Mesenchymal stem cell (in vitro differentiated cells and primary cell): ENCODE measurements at regions not wholly inside any gene's neighbourhood (a gene's known extent, or its start where the extent isn't known, plus 50 kb on each side); places are given as distances from the start of the nearest gene placed in this dataset.
"Not testable (repeated sequence)": the region's sequence is repeated elsewhere in the genome, so short reads cannot be mapped to it uniquely, and the experiment has no call there.

Experiments used
- DNase-seq: peaks from one replicate; pipeline ENCODE4 v3.0.0-alpha.2; 2013
- H2AFZ ChIP-seq: one replicate; pipeline ENCODE4 v1.6.1; 2013; ENCODE audit warnings: low read depth, mild to moderate bottlenecking, control low read depth, inconsistent platforms, low read length, moderate library complexity
- H2AK5ac ChIP-seq: 2 replicates; pipeline ENCODE4 v1.6.1; 2013; ENCODE audit warnings: low read length, moderate library complexity, mild to moderate bottlenecking, inconsistent platforms; ENCODE audit not compliant: severe bottlenecking
- H2BK120ac ChIP-seq: one replicate; pipeline ENCODE4 v1.6.1; 2013; ENCODE audit warnings: low read depth, mild to moderate bottlenecking, inconsistent platforms, low read length, moderate library complexity
- H2BK12ac ChIP-seq, 2 experiments: one replicate each; pipeline ENCODE4 v1.6.1; 2013; ENCODE audit warnings: inconsistent platforms in 2 of 2, low read length in 2 of 2, mild to moderate bottlenecking in 2 of 2, moderate library complexity in 2 of 2, control low read depth in 1 of 2
- H2BK15ac ChIP-seq: one replicate; pipeline ENCODE4 v1.6.1; 2013; ENCODE audit warnings: mild to moderate bottlenecking, low read depth, inconsistent platforms; ENCODE audit not compliant: poor library complexity, severe bottlenecking
- H2BK5ac ChIP-seq: 2 replicates; pipeline ENCODE4 v1.6.1; 2013; ENCODE audit warnings: low read depth, mild to moderate bottlenecking, low read length, control low read depth, inconsistent platforms; ENCODE audit not compliant: poor library complexity, severe bottlenecking
- H3K14ac ChIP-seq, 2 experiments: one replicate each; pipeline ENCODE4 v1.6.1; 2013; ENCODE audit warnings: inconsistent platforms in 2 of 2, low read length in 2 of 2, control low read depth in 1 of 2, mild to moderate bottlenecking in 1 of 2, moderate library complexity in 1 of 2
- H3K18ac ChIP-seq, 2 experiments: one replicate each; pipeline ENCODE4 v1.6.1; 2013; ENCODE audit warnings: inconsistent platforms in 2 of 2, low read length in 2 of 2, control low read depth in 1 of 2, low read depth in 1 of 2, mild to moderate bottlenecking in 1 of 2
- H3K23ac ChIP-seq, 2 experiments: one replicate each; pipeline ENCODE4 v1.6.1; 2013; ENCODE audit warnings: inconsistent platforms in 2 of 2, low read length in 2 of 2, mild to moderate bottlenecking in 2 of 2, moderate library complexity in 2 of 2, control low read depth in 1 of 2
- H3K27ac ChIP-seq: 2 replicates; pipeline ENCODE4 v1.5.1; 2013; ENCODE audit warnings: mild to moderate bottlenecking, moderate library complexity, low read length, control low read depth, inconsistent platforms; ENCODE audit not compliant: poor library complexity, severe bottlenecking
- H3K27me3 ChIP-seq, 2 experiments: 2 replicates each; pipeline versions ENCODE4 v1.6.1 to v1.7.0; 2013; ENCODE audit warnings: low read length in 2 of 2, mild to moderate bottlenecking in 2 of 2, moderate library complexity in 2 of 2, control low read depth in 1 of 2, inconsistent platforms in 1 of 2; ENCODE audit not compliant: control insufficient read depth in 1 of 2, insufficient read depth in 1 of 2
- H3K36me3 ChIP-seq, 2 experiments: 2 replicates each; pipeline versions ENCODE4 v1.6.1 to v1.7.0; 2013; ENCODE audit warnings: low read length in 2 of 2, control low read depth in 1 of 2, inconsistent platforms in 1 of 2, low read depth in 1 of 2, mild to moderate bottlenecking in 1 of 2; ENCODE audit not compliant: insufficient read depth in 2 of 2, control insufficient read depth in 1 of 2
- H3K4ac ChIP-seq, 2 experiments: one replicate each; pipeline ENCODE4 v1.6.1; 2013; ENCODE audit warnings: inconsistent platforms in 2 of 2, low read length in 2 of 2, mild to moderate bottlenecking in 2 of 2, moderate library complexity in 2 of 2, control low read depth in 1 of 2, low read depth in 1 of 2
- H3K4me1 ChIP-seq: 2 replicates; pipeline ENCODE4 v1.6.1; 2013; ENCODE audit warnings: low read depth, low read length, control low read depth; ENCODE audit not compliant: control insufficient read depth, insufficient read depth
- H3K4me2 ChIP-seq: 2 replicates; pipeline ENCODE4 v1.6.1; 2013; ENCODE audit warnings: low read length, mild to moderate bottlenecking, inconsistent platforms; ENCODE audit not compliant: poor library complexity, severe bottlenecking
- H3K4me3 ChIP-seq, 2 experiments: 2 replicates each; pipeline versions ENCODE4 v1.5.1 to v1.7.0; 2013; ENCODE audit warnings: low read length in 2 of 2, mild to moderate bottlenecking in 2 of 2, control low read depth in 1 of 2, low read depth in 1 of 2; ENCODE audit not compliant: insufficient read depth in 1 of 2
- H3K79me1 ChIP-seq: replicated peaks from 2 replicates; pipeline ENCODE4 v1.6.1; 2013; ENCODE audit warnings: mild to moderate bottlenecking, control low read depth, low read length, inconsistent platforms; ENCODE audit not compliant: poor library complexity, severe bottlenecking
- H3K9ac ChIP-seq: 2 replicates; pipeline ENCODE4 v1.7.0; 2013; ENCODE audit warnings: mild to moderate bottlenecking, low read length, moderate library complexity
- H3K9me3 ChIP-seq: 2 replicates; pipeline ENCODE4 v1.7.0; 2013; ENCODE audit warnings: mild to moderate bottlenecking, low read length; ENCODE audit not compliant: control insufficient read depth
- H4K8ac ChIP-seq: one replicate; pipeline ENCODE4 v1.6.1; 2013; ENCODE audit warnings: inconsistent platforms, mild to moderate bottlenecking, low read length, moderate library complexity
- H4K91ac ChIP-seq: one replicate; pipeline ENCODE4 v1.6.1; 2013; ENCODE audit warnings: mild to moderate bottlenecking, low read length, inconsistent platforms
- WGBS: methylation state at CpG from one replicate; pipeline ENCODE4 v1.1.7; 2013; ENCODE audit warnings: mixed read lengths; 5-methylcytosine and 5-hydroxymethylcytosine counted together

- no peak overlapping the region for H2BK120ac ChIP-seq
- no peak overlapping the region for H3K4me2 ChIP-seq
- no peaks in the 10 kb centered on the region for H3K27me3 ChIP-seq
- no peaks in the 10 kb centered on the region for H3K9me3 ChIP-seq
- peak; percentile 55 for DNase-seq
- no peak overlapping the region for H4K8ac ChIP-seq
- no peaks in the 10 kb centered on the region for H3K36me3 ChIP-seq
- H2BK5ac ChIP-seq = no peak overlapping the region
- H2BK12ac ChIP-seq = no peak overlapping the region
- H3K9ac ChIP-seq = no peak overlapping the region
- H3K23ac ChIP-seq = no peak overlapping the region
- no peak overlapping the region for H2AFZ ChIP-seq
- H2AK5ac ChIP-seq = no peak overlapping the region
- no CpG with 5 or more reads among the region's 1 CpG for WGBS
- H3K14ac ChIP-seq = no peak overlapping the region
- no peak overlapping the region for H3K4me3 ChIP-seq
- H3K18ac ChIP-seq = no peak overlapping the region
- no peak overlapping the region for H2BK15ac ChIP-seq
- no peak overlapping the region for H3K27ac ChIP-seq
- H3K79me1 ChIP-seq = no peaks in the 10 kb centered on the region
- peak overlapping the region in 1 of 2 experiments; percentile 51 for H3K4ac ChIP-seq
- H4K91ac ChIP-seq = no peak overlapping the region
- H3K4me1 ChIP-seq = no peaks in the 10 kb centered on the region
Observed at GRCh38 chr2:52260904-52261303, 1229.0 kb upstream of the NRXN1 start.

GRCh38 chr2:52258967-52259366 lies 1227.0 kb upstream of the NRXN1 start:
- H3K27ac ChIP-seq, H3K4ac ChIP-seq, H3K36me3 ChIP-seq, H3K79me1 ChIP-seq, H3K27me3 ChIP-seq, H3K14ac ChIP-seq, H2BK5ac ChIP-seq, H3K4me1 ChIP-seq, H4K91ac ChIP-seq, H2BK12ac ChIP-seq, H2BK15ac ChIP-seq, H4K8ac ChIP-seq, H2BK120ac ChIP-seq, H3K4me3 ChIP-seq, H2AFZ ChIP-seq, H3K9ac ChIP-seq, DNase-seq, H3K23ac ChIP-seq, H3K4me2 ChIP-seq, H3K9me3 ChIP-seq, H2AK5ac ChIP-seq: not testable (repeated sequence)
- 97% methylated on average over 10 of the region's 11 CpGs for WGBS
- H3K18ac ChIP-seq = peak overlapping the region in 1 of 2 experiments; percentile 5

GRCh38 chr2:52258038-52258437 lies 1226.1 kb upstream of the NRXN1 start:
- no peaks in the 10 kb centered on the region for H3K9me3 ChIP-seq
- no CpG with 5 or more reads among the region's 1 CpG for WGBS
- no peak overlapping the region for H4K91ac ChIP-seq
- no peak overlapping the region for H2BK12ac ChIP-seq
- no peak for DNase-seq
- no peaks in the 10 kb centered on the region for H3K4me1 ChIP-seq
- H3K4me2 ChIP-seq = no peak overlapping the region
- no peaks in the 10 kb centered on the region for H3K27me3 ChIP-seq
- no peak overlapping the region for H2BK120ac ChIP-seq
- H3K27ac ChIP-seq = no peak overlapping the region
- no peak overlapping the region for H3K9ac ChIP-seq
- H2AK5ac ChIP-seq = no peak overlapping the region
- H3K18ac ChIP-seq = no peak overlapping the region
- H3K36me3 ChIP-seq = no peaks in the 10 kb centered on the region
- H2BK5ac ChIP-seq = no peak overlapping the region
- no peaks in the 10 kb centered on the region for H3K79me1 ChIP-seq
- no peak overlapping the region for H3K4ac ChIP-seq
- H2BK15ac ChIP-seq = no peak overlapping the region
- no peak overlapping the region for H3K23ac ChIP-seq
- no peak overlapping the region for H3K14ac ChIP-seq
- no peak overlapping the region for H2AFZ ChIP-seq
- no peak overlapping the region for H4K8ac ChIP-seq
- H3K4me3 ChIP-seq = no peak overlapping the region

- no peak overlapping the region for H3K9ac ChIP-seq
- 94% methylated on average over 3 of the region's 5 CpGs for WGBS
- no peaks in the 10 kb centered on the region for H3K36me3 ChIP-seq
Observed at GRCh38 chr2:52253416-52253980, 1221.6 kb upstream of the NRXN1 start.

More at GRCh38 chr2:52253416-52253980, 1221.6 kb upstream of the NRXN1 start:
- Histone ChIP-seq H4K8ac (no peak overlapping the region), H3K27me3 (no peaks in the 10 kb centered on the region), H3K79me1 (no peaks in the 10 kb centered on the region), H2BK12ac (no peak overlapping the region), H3K4me3 (no peak overlapping the region), H2AFZ (no peak overlapping the region), H2AK5ac (no peak overlapping the region), H2BK120ac (no peak overlapping the region), H2BK5ac (no peak overlapping the region), H3K4me2 (no peak overlapping the region), H3K23ac (no peak overlapping the region), H3K27ac (no peak overlapping the region), H2BK15ac (no peak overlapping the region), H3K9me3 (no peaks in the 10 kb centered on the region), H4K91ac (no peak overlapping the region), H3K18ac (peak overlapping the region in 1 of 2 experiments; percentile 8), H3K14ac (no peak overlapping the region), H3K4ac (no peak overlapping the region), H3K4me1 (no peaks in the 10 kb centered on the region)
- DNase-seq = no peak
